GM23248 (cell line): ENCODE measurements at regions not wholly inside any gene's neighbourhood (a gene's known extent, or its start where the extent isn't known, plus 50 kb on each side); places are given as distances from the start of the nearest gene placed in this dataset.
"Not testable (repeated sequence)": the region's sequence is repeated elsewhere in the genome, so short reads cannot be mapped to it uniquely, and the experiment has no call there.

Experiments
- EZH2 ChIP-seq: fragments of 200-600 bp; sonication (generic); IDR thresholded peaks from 2 replicates; pipeline ENCODE4 v1.6.1; 2018; ENCODE audit warnings: antibody characterized with exemption, mild to moderate bottlenecking; ENCODE audit not compliant: insufficient read depth, poor library complexity, severe bottlenecking
- EZH2phosphoT487 ChIP-seq: fragments of 200-600 bp; sonication (generic); IDR thresholded peaks from 2 replicates; pipeline ENCODE4 v1.6.1; 2018; ENCODE audit warnings: antibody characterized with exemption, moderate library complexity, mild to moderate bottlenecking, low read depth; ENCODE audit not compliant: insufficient read depth

GRCh38 chr20:29831508-29831907 is 1426.0 kb upstream of the DEFB115 start:
- TF ChIP-seq EZH2phosphoT487, EZH2: not testable (repeated sequence)
